Upper lobe of left lung (tissue), 6 donors: ENCODE measurements at regions not wholly inside any gene's neighbourhood (a gene's known extent, or its start where the extent isn't known, plus 50 kb on each side); places are given as distances from the start of the nearest gene placed in this dataset.
"Not testable (repeated sequence)": the region's sequence is repeated elsewhere in the genome, so short reads cannot be mapped to it uniquely, and the experiment has no call there.

Experiments
- ATAC-seq, 2 donors: fragments of 200-7000 bp; cut with Tn5 transposase; one replicate each; pipeline ENCODE4 v1.9.1; 2022; ENCODE audit warnings: mild to moderate bottlenecking in 2 of 2, moderate library complexity in 2 of 2; ENCODE audit not compliant: low FRiP score in 2 of 2
- DNase-seq, 2 donors: peaks; one replicate each; pipeline ENCODE4 v3.0.0-alpha.2; 2019 to 2020
- H3K27ac ChIP-seq, 4 donors: fragments of 200-600 bp; sonication (generic); one replicate each; pipeline ENCODE4 v1.5.1; 2016 to 2019
- H3K27me3 ChIP-seq, 4 donors: fragments of 200-600 bp; sonication (generic); one replicate each; pipeline ENCODE4 v1.5.1; 2017 to 2019
- H3K36me3 ChIP-seq, 4 donors: fragments of 200-600 bp; sonication (generic); one replicate each; pipeline ENCODE4 v1.5.1; 2016 to 2019
- H3K4me1 ChIP-seq, 4 donors: fragments of 200-600 bp; sonication (generic); one replicate each; pipeline ENCODE4 v1.5.1; 2018 to 2019
- H3K4me3 ChIP-seq, 4 donors: fragments of 200-600 bp; sonication (generic); one replicate each; pipeline ENCODE4 v1.5.1; 2017 to 2019; ENCODE audit warnings: mild to moderate bottlenecking in 2 of 4, moderate library complexity in 1 of 4
- H3K9me3 ChIP-seq, 4 donors: fragments of 200-600 bp; sonication (generic); one replicate each; pipeline ENCODE4 v1.5.1; 2018 to 2019
- EP300 ChIP-seq, 4 donors: sonication (generic); formaldehyde crosslinking; IDR thresholded peaks; one replicate each; pipeline ENCODE4 v1.5.1; 2017; ENCODE audit warnings: antibody characterized with exemption in 4 of 4, control low read depth in 2 of 4
- POLR2A ChIP-seq, 4 donors: fragments of 450-650 bp; IDR thresholded peaks; one replicate each; pipeline ENCODE4 v1.5.1; 2016 to 2017; ENCODE audit warnings: antibody characterized with exemption in 4 of 4, mild to moderate bottlenecking in 2 of 4
- POLR2AphosphoS5 ChIP-seq, 2 donors: sonication (generic); formaldehyde crosslinking; IDR thresholded peaks; one replicate each; pipeline ENCODE4 v1.5.1; 2017; ENCODE audit warnings: antibody characterized with exemption in 2 of 2
- WGBS, 2 donors: methylation state at CpG; one replicate each; pipeline ENCODE4 v1.1.5; 2017 to 2018; 5-methylcytosine and 5-hydroxymethylcytosine counted together
- TF ChIP-seq, protein P1 (sequence below), 6 experiments: fragments of 450-650 bp in 4 of 6; fragments of 200-600 bp in 2 of 6; sonication (generic) in 2 of 6; IDR thresholded peaks; one replicate each; pipeline ENCODE4 v1.5.1; 2016 to 2019; ENCODE audit warnings: antibody characterized with exemption in 6 of 6
- donor health status: DM: no; HTN: no; CAD: no; lungs with moderate emphysema.
- donor health status: DM: no; HTN: yes; CAD: no; lungs with severe emphysema.

DNA sequence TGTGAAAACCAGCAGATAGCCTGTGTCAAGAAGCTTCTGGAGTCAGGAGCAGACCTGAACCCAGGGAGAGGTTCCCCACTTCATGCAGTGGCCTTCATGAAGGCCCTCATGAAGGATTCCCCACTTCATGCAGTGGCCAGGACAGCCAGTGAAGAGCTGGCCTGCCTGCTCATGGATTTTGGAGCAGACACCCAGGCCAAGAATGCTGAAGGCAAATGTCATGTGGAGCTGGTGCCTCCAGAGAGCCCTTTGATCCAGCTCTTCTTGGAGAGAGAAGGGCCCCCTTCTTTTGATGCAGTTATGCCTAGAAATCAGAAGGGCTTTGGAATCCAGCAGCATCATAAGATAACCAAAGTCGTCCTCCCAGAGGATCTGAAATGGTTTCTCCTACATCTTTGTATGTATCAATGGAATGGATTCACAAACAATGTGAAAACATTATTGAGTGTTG, 103.9 kb upstream of the CHD2 start:
- 79 to 100% methylated on average over 1 of the region's 1 CpG for WGBS, 2 donors
- peaks cover 1 to 8% (median 6%) of the 10 kb centered on the region in 4 donors for H3K4me1 ChIP-seq

DNA sequence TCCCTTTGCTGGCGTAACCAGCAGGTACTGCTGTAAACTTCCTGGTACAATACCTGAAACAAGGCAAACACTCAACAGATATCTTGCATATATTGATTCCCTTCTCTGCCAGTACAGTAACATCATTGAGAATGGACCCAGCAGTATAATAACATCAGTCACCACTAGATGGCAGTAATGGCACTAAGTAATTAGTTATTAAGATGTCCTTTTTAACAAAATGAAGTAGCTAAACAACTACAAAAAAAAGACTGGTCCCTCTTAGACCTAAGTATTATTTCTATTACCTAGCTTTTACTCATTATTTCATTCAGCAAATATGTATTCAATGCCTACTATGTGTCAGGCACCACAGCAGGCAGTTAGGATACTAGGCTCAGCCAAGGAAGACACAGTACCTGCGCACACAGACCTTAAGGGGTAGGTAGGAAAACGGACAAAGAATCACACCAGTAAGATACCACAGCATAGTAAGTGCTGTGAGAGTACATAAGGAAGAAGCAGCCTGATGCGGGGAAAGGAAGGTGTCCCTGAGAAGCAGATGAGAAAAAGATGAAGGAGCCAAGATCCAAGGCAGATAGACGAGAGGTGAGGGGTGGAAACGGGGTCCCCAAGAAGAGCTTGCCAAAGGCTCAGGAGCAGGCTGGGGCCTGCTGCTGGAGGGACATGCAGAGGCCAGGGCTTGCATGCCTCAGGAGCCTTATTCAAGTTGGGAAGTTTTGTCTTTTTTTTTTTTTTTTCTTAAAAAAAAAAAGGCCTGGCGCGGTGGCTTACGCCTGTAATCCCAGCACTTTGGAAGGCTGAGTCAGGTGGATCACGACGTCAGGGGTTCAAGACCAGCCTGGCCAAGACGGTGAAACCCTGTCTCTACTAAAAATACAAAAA, 102.7 kb upstream of the CHD2 start:
- ATAC-seq = peak; percentile 69 to 85
- Histone ChIP-seq H3K27me3 (no peaks in the 10 kb centered on the region), H3K9me3 (no peaks in the 10 kb centered on the region), H3K4me3 (no peak overlapping the region), H3K4me1 (peaks cover 14 to 17% (median 16%) of the 10 kb centered on the region in 4 donors), H3K36me3 (no peaks in the 10 kb centered on the region), H3K27ac (peak overlapping the region in 3 of 4 donors; percentile 48 to 77 (median 75))
- WGBS, 2 donors = 74 to 77% methylated on average over 12 of the region's 12 CpGs
- TF ChIP-seq EP300 (IDR thresholded peaks at IDR 0.05) (peak in 1 of 4 donors; percentile 65), POLR2A (IDR thresholded peaks at IDR 0.05) (no peak), POLR2AphosphoS5 (IDR thresholded peaks at IDR 0.05) (peak in 1 of 2 donors; percentile 32)
- TF ChIP-seq, protein P1, sequence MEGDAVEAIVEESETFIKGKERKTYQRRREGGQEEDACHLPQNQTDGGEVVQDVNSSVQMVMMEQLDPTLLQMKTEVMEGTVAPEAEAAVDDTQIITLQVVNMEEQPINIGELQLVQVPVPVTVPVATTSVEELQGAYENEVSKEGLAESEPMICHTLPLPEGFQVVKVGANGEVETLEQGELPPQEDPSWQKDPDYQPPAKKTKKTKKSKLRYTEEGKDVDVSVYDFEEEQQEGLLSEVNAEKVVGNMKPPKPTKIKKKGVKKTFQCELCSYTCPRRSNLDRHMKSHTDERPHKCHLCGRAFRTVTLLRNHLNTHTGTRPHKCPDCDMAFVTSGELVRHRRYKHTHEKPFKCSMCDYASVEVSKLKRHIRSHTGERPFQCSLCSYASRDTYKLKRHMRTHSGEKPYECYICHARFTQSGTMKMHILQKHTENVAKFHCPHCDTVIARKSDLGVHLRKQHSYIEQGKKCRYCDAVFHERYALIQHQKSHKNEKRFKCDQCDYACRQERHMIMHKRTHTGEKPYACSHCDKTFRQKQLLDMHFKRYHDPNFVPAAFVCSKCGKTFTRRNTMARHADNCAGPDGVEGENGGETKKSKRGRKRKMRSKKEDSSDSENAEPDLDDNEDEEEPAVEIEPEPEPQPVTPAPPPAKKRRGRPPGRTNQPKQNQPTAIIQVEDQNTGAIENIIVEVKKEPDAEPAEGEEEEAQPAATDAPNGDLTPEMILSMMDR (IDR thresholded peaks at IDR 0.05) = peak; percentile 66 to 91 (median 84)
- peak in 1 of 2 donors; percentile 35 for DNase-seq

More for the DNA sequence above, 103.9 kb upstream of the CHD2 start:
- ATAC-seq (no peak), DNase-seq (no peak)
- TF ChIP-seq EP300 (IDR thresholded peaks at IDR 0.05) (no peak), POLR2AphosphoS5 (IDR thresholded peaks at IDR 0.05) (no peak), POLR2A (IDR thresholded peaks at IDR 0.05) (no peak)
- TF ChIP-seq, protein P1 (IDR thresholded peaks at IDR 0.05) = no peak
- Histone ChIP-seq H3K4me3 (no peak overlapping the region), H3K36me3 (no peaks in the 10 kb centered on the region), H3K27me3 (no peaks in the 10 kb centered on the region), H3K27ac (no peak overlapping the region), H3K9me3 (no peaks in the 10 kb centered on the region)

DNA sequence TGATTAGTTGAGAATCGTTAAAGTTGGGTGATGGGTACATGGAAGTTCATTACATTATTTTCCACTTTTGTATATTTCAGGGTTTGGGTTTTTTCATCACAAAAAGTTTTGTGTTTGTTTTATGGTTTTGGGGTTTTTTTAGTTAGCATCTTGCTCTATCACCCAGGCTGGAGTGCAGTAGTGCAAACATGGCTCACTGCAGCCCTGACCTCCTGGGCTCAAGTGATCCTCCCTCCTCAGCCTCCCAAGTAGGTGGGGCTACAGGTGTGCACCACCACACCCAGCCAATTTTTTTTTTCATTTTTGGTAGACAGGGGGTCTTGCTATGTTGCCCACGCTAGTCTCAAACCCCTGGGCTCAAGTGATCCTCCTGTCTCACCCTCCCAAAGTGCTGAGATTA, 100.1 kb upstream of the CHD2 start:
- DNase-seq (peak in 1 of 2 donors; percentile 6), ATAC-seq (no peak)
- TF ChIP-seq POLR2A (IDR thresholded peaks at IDR 0.05) (no peak), EP300 (IDR thresholded peaks at IDR 0.05) (no peak), POLR2AphosphoS5 (IDR thresholded peaks at IDR 0.05) (no peak)
- TF ChIP-seq, protein P1 (IDR thresholded peaks at IDR 0.05) = no peak
- H3K27ac ChIP-seq = no peak overlapping the region
- peaks cover 29 to 40% (median 35%) of the 10 kb centered on the region in 4 donors for H3K4me1 ChIP-seq
- 97 to 100% methylated on average over 2 of the region's 2 CpGs for WGBS, 2 donors
- no peaks in the 10 kb centered on the region for H3K36me3 ChIP-seq
- H3K4me3 ChIP-seq = no peak overlapping the region
- H3K27me3 ChIP-seq = no peaks in the 10 kb centered on the region
- H3K9me3 ChIP-seq = no peaks in the 10 kb centered on the region

DNA sequence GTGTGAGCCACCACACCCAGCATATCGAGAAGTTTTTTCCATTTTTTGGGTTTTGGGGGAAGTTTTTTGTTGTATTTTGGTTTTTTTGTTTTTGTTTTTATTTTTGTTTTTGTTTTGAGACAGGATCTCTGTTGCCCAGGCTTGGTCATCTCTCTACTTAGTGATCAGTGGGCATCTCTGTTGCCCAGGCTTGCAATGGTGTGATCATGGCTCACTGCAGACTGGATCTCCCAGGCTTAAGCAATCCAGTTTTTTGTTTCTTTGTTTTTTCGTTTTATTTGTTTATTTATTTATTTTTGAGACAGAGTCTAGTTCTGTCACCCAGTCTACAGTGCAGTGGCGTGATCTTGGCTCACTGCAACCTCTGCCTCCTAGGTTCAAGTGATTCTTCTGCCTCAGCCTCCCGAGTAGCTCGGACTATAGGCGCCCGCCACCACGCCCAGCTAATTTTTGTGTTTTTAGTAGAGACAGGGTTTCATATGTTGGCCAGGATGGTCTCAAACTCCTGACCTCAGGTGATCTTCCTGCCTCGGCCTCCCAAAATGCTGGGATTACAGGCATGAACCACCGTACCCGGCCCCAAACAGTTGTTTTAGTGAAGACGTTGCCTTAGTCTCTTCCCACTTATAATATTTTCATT, 99.6 kb upstream of the CHD2 start:
- 95 to 97% methylated on average over 12 of the region's 12 CpGs for WGBS, 2 donors
- peak in 1 of 2 donors; percentile 14 for DNase-seq
- not testable (repeated sequence) for H3K27ac ChIP-seq, H3K4me3 ChIP-seq, ATAC-seq, H3K9me3 ChIP-seq, H3K27me3 ChIP-seq, H3K36me3 ChIP-seq
- H3K4me1 ChIP-seq = peaks cover 32 to 44% (median 38%) of the 10 kb centered on the region in 4 donors

- 88 to 95% methylated on average over 8 to 13 of the region's 13 CpGs for WGBS, 2 donors
- Histone ChIP-seq H3K4me1 (peaks cover 32 to 45% (median 38%) of the 10 kb centered on the region in 4 donors), H3K27ac (peak overlapping the region; percentile 49 to 98 (median 92))
- not testable (repeated sequence) for H3K27me3 ChIP-seq, H3K9me3 ChIP-seq, H3K36me3 ChIP-seq, H3K4me3 ChIP-seq
- ATAC-seq (peak in 1 of 2 donors; percentile 21), DNase-seq (peak in 1 of 2 donors; percentile 23)
Measured at GRCh38 chr15:92801056-92801773, 98.9 kb upstream of the CHD2 start.
